Body of pancreas (tissue), 4 donors: ENCODE measurements at regions not wholly inside any gene's neighbourhood (a gene's known extent, or its start where the extent isn't known, plus 50 kb on each side); places are given as distances from the start of the nearest gene placed in this dataset.

Experiments
- ATAC-seq: fragments of 150-250 bp; one replicate; pipeline ENCODE4 v1.9.1; 2016
- DNase-seq, 4 donors: peaks; one replicate each; pipeline ENCODE4 v3.0.0-alpha.2; 2019
- H3K27ac ChIP-seq, 4 donors: fragments of 200-600 bp; sonication (generic); 1 replicate in 3 of 4; 2 replicates in 1 of 4; pipeline versions ENCODE4 v1.5.1 to v1.6.1; 2016 to 2019; ENCODE audit warnings: mild to moderate bottlenecking in 1 of 4, mixed read lengths in 1 of 4, moderate library complexity in 1 of 4
- H3K27me3 ChIP-seq, 2 donors: fragments of 200-600 bp; sonication (generic); one replicate each; pipeline ENCODE4 v1.6.0; 2016; ENCODE audit warnings: mild to moderate bottlenecking in 1 of 2
- H3K36me3 ChIP-seq, 2 donors: fragments of 200-600 bp; sonication (generic); replicated peaks in 1 of 2; 2 replicates each; pipeline ENCODE4 v1.5.1; 2016; ENCODE audit warnings: low read depth in 2 of 2; ENCODE audit not compliant: insufficient read depth in 1 of 2
- H3K4me1 ChIP-seq: fragments of 200-600 bp; sonication (generic); one replicate; pipeline ENCODE4 v1.6.0; 2016
- H3K4me3 ChIP-seq, 2 donors: fragments of 200-600 bp; sonication (generic); 1 replicate in 1 of 2; 2 replicates in 1 of 2; pipeline ENCODE4 v1.5.1; 2016 to 2019
- H3K9me3 ChIP-seq, 3 donors: fragments of 200-600 bp; sonication (generic); 1 replicate in 2 of 3; 2 replicates in 1 of 3; pipeline ENCODE4 v1.5.1; 2016
- POLR2A ChIP-seq, 3 donors: fragments of 450-650 bp; IDR thresholded peaks; one replicate each; pipeline ENCODE4 v1.6.1; 2016; ENCODE audit warnings: antibody characterized with exemption in 3 of 3, mild to moderate bottlenecking in 2 of 3
- WGBS, 2 donors: methylation state at CpG; one replicate each; pipeline ENCODE4 v1.1.5; 2017; 5-methylcytosine and 5-hydroxymethylcytosine counted together
- intact Hi-C: fragments of 100-400 bp; cut with DNase I; formaldehyde crosslinking; loops from one replicate; pipeline ENCODE4 v1.15.1; 2023
- TF ChIP-seq, protein P1 (sequence below), 7 experiments: fragments of 450-650 bp in 4 of 7; fragments of 200-600 bp in 3 of 7; sonication (generic) in 3 of 7; IDR thresholded peaks; one replicate each; pipeline ENCODE4 v1.5.1; 2016 to 2019; ENCODE audit warnings: antibody characterized with exemption in 7 of 7

- Histone ChIP-seq H3K27ac (no peak overlapping the region), H3K4me3 (no peak overlapping the region), H3K27me3 (no peaks in the 10 kb centered on the region), H3K9me3 (no peaks in the 10 kb centered on the region), H3K4me1 (no peaks in the 10 kb centered on the region), H3K36me3 (no peaks in the 10 kb centered on the region)
- DNase-seq, result no peak
- no peak for ATAC-seq
- WGBS, 2 donors, result 44 to 52% methylated on average over 5 of the region's 5 CpGs
- intact Hi-C loops, result no loop called here
- TF ChIP-seq, protein P1, sequence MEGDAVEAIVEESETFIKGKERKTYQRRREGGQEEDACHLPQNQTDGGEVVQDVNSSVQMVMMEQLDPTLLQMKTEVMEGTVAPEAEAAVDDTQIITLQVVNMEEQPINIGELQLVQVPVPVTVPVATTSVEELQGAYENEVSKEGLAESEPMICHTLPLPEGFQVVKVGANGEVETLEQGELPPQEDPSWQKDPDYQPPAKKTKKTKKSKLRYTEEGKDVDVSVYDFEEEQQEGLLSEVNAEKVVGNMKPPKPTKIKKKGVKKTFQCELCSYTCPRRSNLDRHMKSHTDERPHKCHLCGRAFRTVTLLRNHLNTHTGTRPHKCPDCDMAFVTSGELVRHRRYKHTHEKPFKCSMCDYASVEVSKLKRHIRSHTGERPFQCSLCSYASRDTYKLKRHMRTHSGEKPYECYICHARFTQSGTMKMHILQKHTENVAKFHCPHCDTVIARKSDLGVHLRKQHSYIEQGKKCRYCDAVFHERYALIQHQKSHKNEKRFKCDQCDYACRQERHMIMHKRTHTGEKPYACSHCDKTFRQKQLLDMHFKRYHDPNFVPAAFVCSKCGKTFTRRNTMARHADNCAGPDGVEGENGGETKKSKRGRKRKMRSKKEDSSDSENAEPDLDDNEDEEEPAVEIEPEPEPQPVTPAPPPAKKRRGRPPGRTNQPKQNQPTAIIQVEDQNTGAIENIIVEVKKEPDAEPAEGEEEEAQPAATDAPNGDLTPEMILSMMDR (IDR thresholded peaks at IDR 0.05), result no peak
- no peak for TF ChIP-seq POLR2A (IDR thresholded peaks at IDR 0.05)
Observed at GRCh38 chr2:126507425-126507911, 148.5 kb upstream of the GYPC start.

GRCh38 chr2:126510356-126510755, 145.6 kb upstream of the GYPC start:
- DNase-seq (no peak), ATAC-seq (no peak)
- Histone ChIP-seq H3K9me3 (no peaks in the 10 kb centered on the region), H3K4me3 (no peak overlapping the region), H3K36me3 (no peaks in the 10 kb centered on the region), H3K27me3 (no peaks in the 10 kb centered on the region), H3K27ac (no peak overlapping the region), H3K4me1 (no peaks in the 10 kb centered on the region)
- intact Hi-C loops, result no loop called here
- WGBS, 2 donors, result 20 to 28% methylated on average over 1 of the region's 1 CpG
- no peak for TF ChIP-seq POLR2A (IDR thresholded peaks at IDR 0.05)
- TF ChIP-seq, protein P1 (IDR thresholded peaks at IDR 0.05), result no peak

DNA sequence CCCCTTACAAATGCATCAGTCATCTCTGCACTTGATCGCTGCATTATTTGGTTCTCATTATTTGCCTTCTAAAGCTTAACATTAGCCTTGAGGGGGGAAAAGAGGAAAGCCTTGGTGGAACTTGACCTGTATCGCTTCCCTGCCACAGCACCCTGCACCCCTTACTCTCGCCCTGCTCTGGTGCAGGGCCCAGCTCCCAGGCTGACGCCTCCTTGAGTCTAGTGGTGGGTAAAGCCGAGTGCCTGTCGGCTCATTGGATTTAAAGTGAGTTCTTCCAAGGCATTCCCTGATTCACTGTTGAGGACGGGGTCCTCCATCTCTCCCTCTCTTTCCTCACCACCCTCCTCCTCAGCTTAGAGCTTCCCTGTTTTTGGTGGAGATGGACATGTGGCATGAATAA, 145.0 kb upstream of the GYPC start:
- H3K4me3 ChIP-seq, result no peak overlapping the region
- TF ChIP-seq, protein P1 (IDR thresholded peaks at IDR 0.05), result no peak
- TF ChIP-seq POLR2A (IDR thresholded peaks at IDR 0.05), result no peak
- no peaks in the 10 kb centered on the region for H3K4me1 ChIP-seq
- no peak overlapping the region for H3K27ac ChIP-seq
- H3K9me3 ChIP-seq, result no peaks in the 10 kb centered on the region
- DNase-seq, result no peak
- H3K36me3 ChIP-seq, result no peaks in the 10 kb centered on the region
- ATAC-seq, result no peak
- intact Hi-C loops, result no loop called here
- H3K27me3 ChIP-seq, result no peaks in the 10 kb centered on the region
- WGBS, 2 donors, result 81 to 84% methylated on average over 7 of the region's 7 CpGs

DNA sequence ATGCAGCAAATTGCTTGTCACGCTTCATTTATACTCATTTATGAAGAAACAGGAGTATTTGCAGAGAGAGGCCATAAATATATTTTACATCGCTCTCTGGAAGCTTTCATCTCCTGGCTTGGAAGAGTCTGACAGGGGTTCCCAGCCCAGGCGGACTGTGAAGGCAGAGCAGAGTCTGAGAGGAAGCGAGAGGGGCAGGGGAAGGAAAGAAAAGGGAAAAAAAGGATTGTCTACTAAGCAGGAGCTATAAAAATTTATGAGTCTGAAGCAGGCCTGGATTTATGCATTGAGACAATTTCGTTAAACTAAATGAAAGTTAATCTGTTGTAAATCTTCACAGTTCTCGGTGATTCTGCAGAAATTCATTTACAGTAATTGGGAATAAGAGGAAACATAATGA, 143.9 kb upstream of the GYPC start:
- no peak for TF ChIP-seq POLR2A (IDR thresholded peaks at IDR 0.05)
- TF ChIP-seq, protein P1 (IDR thresholded peaks at IDR 0.05), result no peak
- Histone ChIP-seq H3K27ac (no peak overlapping the region), H3K9me3 (no peaks in the 10 kb centered on the region), H3K36me3 (no peaks in the 10 kb centered on the region), H3K4me1 (no peaks in the 10 kb centered on the region), H3K27me3 (no peaks in the 10 kb centered on the region), H3K4me3 (no peak overlapping the region)
- ATAC-seq (no peak), DNase-seq (no peak)
- WGBS, 2 donors, result 79 to 86% methylated on average over 6 of the region's 6 CpGs
- intact Hi-C loops, result no loop called here

- H3K27me3 ChIP-seq, result no peaks in the 10 kb centered on the region
- TF ChIP-seq, protein P1 (IDR thresholded peaks at IDR 0.05), result no peak
- no peak for TF ChIP-seq POLR2A (IDR thresholded peaks at IDR 0.05)
- no peaks in the 10 kb centered on the region for H3K4me1 ChIP-seq
- no peaks in the 10 kb centered on the region for H3K9me3 ChIP-seq
- ATAC-seq (no peak), DNase-seq (no peak)
- no peak overlapping the region for H3K27ac ChIP-seq
- H3K36me3 ChIP-seq, result no peaks in the 10 kb centered on the region
- 71 to 74% methylated on average over 4 of the region's 4 CpGs for WGBS, 2 donors
- H3K4me3 ChIP-seq, result no peak overlapping the region
- intact Hi-C loops, result no loop called here
Observed at GRCh38 chr2:126513033-126513432, 142.9 kb upstream of the GYPC start.
